GM19455 (cell line): ENCODE measurements at regions not wholly inside any gene's neighbourhood (a gene's known extent, or its start where the extent isn't known, plus 50 kb on each side); places are given as distances from the start of the nearest gene placed in this dataset.
"Not testable (repeated sequence)": the region's sequence is repeated elsewhere in the genome, so short reads cannot be mapped to it uniquely, and the experiment has no call there.

Experiments used
- ATAC-seq: cut with Tn5 transposase; IDR thresholded peaks from one replicate; pipeline ENCODE4 v1.9.1; 2021; ENCODE audit not compliant: unreplicated experiment

GRCh38 chr7:32227746-32228145, 157.5 kb upstream of the PDE1C start:
- ATAC-seq = no peak

- ATAC-seq = no peak
Observed at GRCh38 chr7:32224276-32224675, 154.1 kb upstream of the PDE1C start.

GRCh38 chr7:32223721-32224120, 153.5 kb upstream of the PDE1C start:
- ATAC-seq = no peak

- no peak for ATAC-seq
Observed at GRCh38 chr7:32223071-32223650, 153.0 kb upstream of the PDE1C start.

- ATAC-seq = no peak
Observed at GRCh38 chr7:32222251-32222900, 152.2 kb upstream of the PDE1C start.

GRCh38 chr7:32221736-32222135, 151.5 kb upstream of the PDE1C start:
- no peak for ATAC-seq

GRCh38 chr7:32221056-32221455, 150.8 kb upstream of the PDE1C start:
- ATAC-seq = no peak

- not testable (repeated sequence) for ATAC-seq
Observed at GRCh38 chr7:32219831-32220230, 149.6 kb upstream of the PDE1C start.

- ATAC-seq = no peak
Observed at GRCh38 chr7:32219416-32219815, 149.2 kb upstream of the PDE1C start.

- ATAC-seq = no peak
Observed at GRCh38 chr7:32218741-32219288, 148.6 kb upstream of the PDE1C start.

GRCh38 chr7:32218154-32218467, 147.9 kb upstream of the PDE1C start:
- ATAC-seq = no peak

GRCh38 chr7:32217341-32218153, 147.3 kb upstream of the PDE1C start:
- no peak for ATAC-seq

GRCh38 chr7:32216759-32217158, 146.6 kb upstream of the PDE1C start:
- no peak for ATAC-seq

GRCh38 chr7:32215697-32216096, 145.5 kb upstream of the PDE1C start:
- no peak for ATAC-seq

- no peak for ATAC-seq
Observed at GRCh38 chr7:32214913-32215312, 144.7 kb upstream of the PDE1C start.

GRCh38 chr7:32212321-32212720, 142.1 kb upstream of the PDE1C start:
- no peak for ATAC-seq

- ATAC-seq = no peak
Observed at GRCh38 chr7:32206987-32207386, 136.8 kb upstream of the PDE1C start.

- ATAC-seq = no peak
Observed at GRCh38 chr7:32206488-32206887, 136.3 kb upstream of the PDE1C start.

- ATAC-seq = not testable (repeated sequence)
Observed at GRCh38 chr7:32205298-32205824, 135.2 kb upstream of the PDE1C start.

- peak; percentile 94 for ATAC-seq
Observed at GRCh38 chr7:32204361-32205018, 134.3 kb upstream of the PDE1C start.

GRCh38 chr7:32200646-32201045, 130.4 kb upstream of the PDE1C start:
- ATAC-seq = no peak
